ENCODE measurements at regions not wholly inside any gene's neighbourhood (a gene's known extent, or its start where the extent isn't known, plus 50 kb on each side); places are given as distances from the start of the nearest gene placed in this dataset.

DNA sequence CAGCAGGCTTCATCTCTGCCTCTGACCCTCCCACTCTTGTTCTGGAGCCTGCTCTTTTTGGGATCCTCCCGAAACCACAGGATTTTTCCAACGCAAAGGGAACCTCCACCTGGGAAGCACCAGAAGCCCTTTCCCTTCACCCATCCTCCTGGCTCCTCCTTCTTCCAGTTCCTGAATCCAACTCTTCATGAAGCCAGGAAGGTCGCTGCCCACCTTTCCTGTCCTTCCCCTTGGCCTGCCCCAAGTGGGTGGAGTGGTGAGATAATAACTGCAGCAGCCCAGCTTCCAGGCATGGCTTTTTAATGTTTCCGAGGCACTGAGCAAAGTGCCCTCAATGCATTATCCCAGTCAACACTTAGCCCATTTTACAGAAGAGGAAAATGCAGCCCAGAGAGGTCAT is 70.8 kb upstream of the EEPD1 start:
- TF ChIP-seq, protein P1, sequence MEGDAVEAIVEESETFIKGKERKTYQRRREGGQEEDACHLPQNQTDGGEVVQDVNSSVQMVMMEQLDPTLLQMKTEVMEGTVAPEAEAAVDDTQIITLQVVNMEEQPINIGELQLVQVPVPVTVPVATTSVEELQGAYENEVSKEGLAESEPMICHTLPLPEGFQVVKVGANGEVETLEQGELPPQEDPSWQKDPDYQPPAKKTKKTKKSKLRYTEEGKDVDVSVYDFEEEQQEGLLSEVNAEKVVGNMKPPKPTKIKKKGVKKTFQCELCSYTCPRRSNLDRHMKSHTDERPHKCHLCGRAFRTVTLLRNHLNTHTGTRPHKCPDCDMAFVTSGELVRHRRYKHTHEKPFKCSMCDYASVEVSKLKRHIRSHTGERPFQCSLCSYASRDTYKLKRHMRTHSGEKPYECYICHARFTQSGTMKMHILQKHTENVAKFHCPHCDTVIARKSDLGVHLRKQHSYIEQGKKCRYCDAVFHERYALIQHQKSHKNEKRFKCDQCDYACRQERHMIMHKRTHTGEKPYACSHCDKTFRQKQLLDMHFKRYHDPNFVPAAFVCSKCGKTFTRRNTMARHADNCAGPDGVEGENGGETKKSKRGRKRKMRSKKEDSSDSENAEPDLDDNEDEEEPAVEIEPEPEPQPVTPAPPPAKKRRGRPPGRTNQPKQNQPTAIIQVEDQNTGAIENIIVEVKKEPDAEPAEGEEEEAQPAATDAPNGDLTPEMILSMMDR (IDR thresholded peaks at IDR 0.05) = no peak
- TF ChIP-seq EP300 (IDR thresholded peaks at IDR 0.05) (no peak), POLR2A (IDR thresholded peaks at IDR 0.05) (no peak)

All from stomach (tissue), 4 donors.